Esophagus mucosa (tissue), 1 donor: ENCODE measurements at regions not wholly inside any gene's neighbourhood (a gene's known extent, or its start where the extent isn't known, plus 50 kb on each side); places are given as distances from the start of the nearest gene placed in this dataset.
A peak's percentile ranks its signal among the peaks of the same experiment; 100 is the strongest.

ENCODE experiments used
- ATAC-seq: fragments of 200-7000 bp; cut with Tn5 transposase; one replicate; pipeline ENCODE4 v1.9.1; 2020
- donor health status: DM: yes; HTN: yes; CAD: no.

- no peak for ATAC-seq
Observed at GRCh38 chr6:148217051-148217450, 125.6 kb upstream of the SASH1 start.

GRCh38 chr6:148217921-148218320 is 124.7 kb upstream of the SASH1 start:
- no peak for ATAC-seq

GRCh38 chr6:148218542-148219258 is 123.9 kb upstream of the SASH1 start:
- no peak for ATAC-seq

GRCh38 chr6:148221196-148221979 is 121.2 kb upstream of the SASH1 start:
- peak; percentile 27 for ATAC-seq

GRCh38 chr6:148222376-148222775 is 120.3 kb upstream of the SASH1 start:
- ATAC-seq, result peak; percentile 85

GRCh38 chr6:148222846-148223245 is 119.8 kb upstream of the SASH1 start:
- no peak for ATAC-seq

GRCh38 chr6:148223424-148223842 is 119.2 kb upstream of the SASH1 start:
- peak; percentile 56 for ATAC-seq

GRCh38 chr6:148225871-148226270 is 116.8 kb upstream of the SASH1 start:
- no peak for ATAC-seq

GRCh38 chr6:148226284-148226683 is 116.4 kb upstream of the SASH1 start:
- no peak for ATAC-seq

GRCh38 chr6:148231572-148231971 is 111.1 kb upstream of the SASH1 start:
- no peak for ATAC-seq

GRCh38 chr6:148235446-148235845 is 107.2 kb upstream of the SASH1 start:
- peak; percentile 90 for ATAC-seq

- no peak for ATAC-seq
Observed at GRCh38 chr6:148238713-148239112, 103.9 kb upstream of the SASH1 start.

- peak; percentile 84 for ATAC-seq
Observed at GRCh38 chr6:148239215-148239614, 103.4 kb upstream of the SASH1 start.

- ATAC-seq, result peak; percentile 80
Observed at GRCh38 chr6:148239801-148240460, 102.7 kb upstream of the SASH1 start.

GRCh38 chr6:148240461-148240840 is 102.2 kb upstream of the SASH1 start:
- ATAC-seq, result no peak

- ATAC-seq, result peak; percentile 68
Observed at GRCh38 chr6:148240861-148241477, 101.7 kb upstream of the SASH1 start.

- ATAC-seq, result no peak
Observed at GRCh38 chr6:148242180-148242579, 100.5 kb upstream of the SASH1 start.

- ATAC-seq, result no peak
Observed at GRCh38 chr6:148244217-148244935, 98.3 kb upstream of the SASH1 start.

GRCh38 chr6:148247386-148248063 is 95.1 kb upstream of the SASH1 start:
- ATAC-seq, result no peak

GRCh38 chr6:148249160-148249559 is 93.5 kb upstream of the SASH1 start:
- ATAC-seq, result no peak

GRCh38 chr6:148249679-148250375 is 92.8 kb upstream of the SASH1 start:
- ATAC-seq, result no peak
